Central memory CD8-positive, alpha-beta T cell (primary cell): ENCODE measurements at regions not wholly inside any gene's neighbourhood (a gene's known extent, or its start where the extent isn't known, plus 50 kb on each side); places are given as distances from the start of the nearest gene placed in this dataset.

Experiments used
- ATAC-seq: fragments of 150-1000 bp; cut with Tn5 transposase; replicated peaks from 2 replicates; pipeline ENCODE4 v1.10.0; 2022; ENCODE audit warnings: mild to moderate bottlenecking, moderate FRiP score, moderate number of reproducible peaks; ENCODE audit not compliant: poor library complexity, severe bottlenecking; ENCODE audit errors: extremely low read depth
- DNase-seq, 2 donors: peaks; one replicate each; pipeline ENCODE4 v3.0.0; 2021; ENCODE audit warnings: low spot score in 2 of 2
- H3K27ac Mint-ChIP-seq: one replicate; pipeline ENCODE4 v1.8.0; 2022; ENCODE audit warnings: low read depth, mild to moderate bottlenecking, moderate library complexity, mixed read lengths
- H3K27me3 Mint-ChIP-seq: one replicate; pipeline ENCODE4 v1.8.0; 2022; ENCODE audit warnings: mixed read lengths
- H3K36me3 Mint-ChIP-seq: one replicate; pipeline ENCODE4 v1.8.0; 2022; ENCODE audit warnings: mild to moderate bottlenecking, moderate library complexity, mixed read lengths; ENCODE audit not compliant: insufficient read depth
- H3K4me1 Mint-ChIP-seq: one replicate; pipeline ENCODE4 v1.8.0; 2022; ENCODE audit warnings: mixed read lengths
- H3K4me3 Mint-ChIP-seq: one replicate; pipeline ENCODE4 v1.8.0; 2022; ENCODE audit warnings: mild to moderate bottlenecking, moderate library complexity, mixed read lengths
- H3K9me3 Mint-ChIP-seq: one replicate; pipeline ENCODE4 v1.8.0; 2022; ENCODE audit warnings: mixed read lengths

- Mint-ChIP-seq H3K27me3 (peaks cover 81% of the 10 kb centered on the region), H3K27ac (no peak overlapping the region), H3K36me3 (no peaks in the 10 kb centered on the region), H3K4me1 (no peaks in the 10 kb centered on the region), H3K9me3 (no peaks in the 10 kb centered on the region), H3K4me3 (no peak overlapping the region)
- ATAC-seq (no peak), DNase-seq (no peak)
Observed at GRCh38 chr20:48482790-48483189, 345.0 kb downstream of the PREX1 start.

DNA sequence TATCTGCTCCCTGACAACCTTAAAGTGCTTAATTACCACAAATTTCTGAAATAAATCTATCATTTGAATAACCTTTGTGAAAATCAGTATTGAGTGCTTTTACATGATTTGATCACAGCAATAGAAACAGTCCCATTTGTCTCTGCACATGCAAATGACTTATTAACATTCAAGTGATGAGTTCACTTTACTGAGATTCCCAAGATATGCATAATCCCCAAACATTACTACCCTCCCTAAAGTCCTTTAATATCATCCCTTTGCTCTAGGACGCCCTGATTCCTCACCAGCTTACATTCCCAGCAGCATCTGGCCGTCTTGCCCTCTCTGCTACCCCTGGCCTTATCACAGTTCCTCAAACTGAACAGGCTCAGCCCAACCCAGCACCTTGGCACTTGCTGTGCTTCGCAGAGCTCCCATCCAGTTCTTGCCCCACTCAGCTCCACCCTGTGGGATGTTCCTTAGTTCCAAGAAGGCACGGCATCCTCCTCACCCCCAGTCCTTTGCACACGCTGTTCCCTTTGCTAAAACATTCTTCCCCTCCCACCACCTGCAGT, 347.5 kb downstream of the PREX1 start:
- Mint-ChIP-seq H3K27ac (no peak overlapping the region), H3K36me3 (peaks cover 3% of the 10 kb centered on the region), H3K4me1 (no peaks in the 10 kb centered on the region), H3K27me3 (peaks cover 56% of the 10 kb centered on the region), H3K9me3 (no peaks in the 10 kb centered on the region), H3K4me3 (no peak overlapping the region)
- ATAC-seq = no peak
- no peak for DNase-seq

- ATAC-seq (no peak), DNase-seq (no peak)
- Mint-ChIP-seq H3K4me3 (no peak overlapping the region), H3K36me3 (peaks cover 3% of the 10 kb centered on the region), H3K9me3 (no peaks in the 10 kb centered on the region), H3K4me1 (no peaks in the 10 kb centered on the region), H3K27me3 (peaks cover 46% of the 10 kb centered on the region), H3K27ac (no peak overlapping the region)
Observed at GRCh38 chr20:48478806-48479585, 348.8 kb downstream of the PREX1 start.

GRCh38 chr20:48478370-48478769, 349.4 kb downstream of the PREX1 start:
- Mint-ChIP-seq H3K36me3 (peaks cover 3% of the 10 kb centered on the region), H3K9me3 (no peaks in the 10 kb centered on the region), H3K4me3 (no peak overlapping the region), H3K27ac (no peak overlapping the region), H3K27me3 (peaks cover 46% of the 10 kb centered on the region), H3K4me1 (no peaks in the 10 kb centered on the region)
- DNase-seq = no peak
- ATAC-seq = no peak

GRCh38 chr20:48476854-48477253, 350.9 kb downstream of the PREX1 start:
- H3K27ac Mint-ChIP-seq = no peak overlapping the region
- no peak for ATAC-seq
- no peaks in the 10 kb centered on the region for H3K4me1 Mint-ChIP-seq
- H3K36me3 Mint-ChIP-seq = peaks cover 3% of the 10 kb centered on the region
- peaks cover 32% of the 10 kb centered on the region for H3K27me3 Mint-ChIP-seq
- H3K9me3 Mint-ChIP-seq = no peaks in the 10 kb centered on the region
- no peak overlapping the region for H3K4me3 Mint-ChIP-seq
- DNase-seq = no peak

GRCh38 chr20:48474022-48474421, 353.8 kb downstream of the PREX1 start:
- Mint-ChIP-seq H3K36me3 (peaks cover 3% of the 10 kb centered on the region), H3K4me1 (no peaks in the 10 kb centered on the region), H3K9me3 (no peaks in the 10 kb centered on the region), H3K27me3 (peaks cover 4% of the 10 kb centered on the region), H3K27ac (no peak overlapping the region), H3K4me3 (no peak overlapping the region)
- no peak for ATAC-seq
- DNase-seq = no peak

- Mint-ChIP-seq H3K9me3 (no peaks in the 10 kb centered on the region), H3K36me3 (peaks cover 4% of the 10 kb centered on the region), H3K27me3 (no peaks in the 10 kb centered on the region), H3K27ac (no peak overlapping the region), H3K4me1 (no peaks in the 10 kb centered on the region), H3K4me3 (no peak overlapping the region)
- DNase-seq (no peak), ATAC-seq (no peak)
Observed at GRCh38 chr20:48471759-48472408, 355.9 kb downstream of the PREX1 start.

DNA sequence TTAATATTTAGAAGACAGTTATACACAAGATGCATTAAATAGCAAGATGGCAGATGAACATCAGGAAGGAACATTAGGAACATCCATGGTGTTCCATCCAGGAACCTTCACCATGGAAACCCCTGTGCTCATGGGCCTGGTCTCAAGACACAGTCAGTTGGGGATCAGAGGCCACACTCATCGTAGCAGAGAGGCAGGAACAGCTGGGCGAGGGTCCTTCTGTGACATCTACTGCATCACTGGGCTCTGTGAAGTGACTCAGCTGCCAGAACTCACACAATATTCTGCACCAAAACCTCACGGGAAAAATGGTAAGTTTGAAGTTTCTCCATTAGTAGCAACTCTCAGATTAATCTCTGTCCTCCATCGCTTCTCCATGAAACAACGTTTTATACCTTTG, 356.6 kb downstream of the PREX1 start:
- ATAC-seq = no peak
- Mint-ChIP-seq H3K4me1 (no peaks in the 10 kb centered on the region), H3K4me3 (no peak overlapping the region), H3K36me3 (peaks cover 3% of the 10 kb centered on the region), H3K27me3 (no peaks in the 10 kb centered on the region), H3K27ac (no peak overlapping the region), H3K9me3 (no peaks in the 10 kb centered on the region)
- no peak for DNase-seq

GRCh38 chr20:48470141-48470540, 357.7 kb downstream of the PREX1 start:
- DNase-seq (no peak), ATAC-seq (no peak)
- H3K36me3 Mint-ChIP-seq = peaks cover 2% of the 10 kb centered on the region
- no peaks in the 10 kb centered on the region for H3K27me3 Mint-ChIP-seq
- H3K4me1 Mint-ChIP-seq = no peaks in the 10 kb centered on the region
- no peak overlapping the region for H3K27ac Mint-ChIP-seq
- H3K9me3 Mint-ChIP-seq = no peaks in the 10 kb centered on the region
- no peak overlapping the region for H3K4me3 Mint-ChIP-seq

DNA sequence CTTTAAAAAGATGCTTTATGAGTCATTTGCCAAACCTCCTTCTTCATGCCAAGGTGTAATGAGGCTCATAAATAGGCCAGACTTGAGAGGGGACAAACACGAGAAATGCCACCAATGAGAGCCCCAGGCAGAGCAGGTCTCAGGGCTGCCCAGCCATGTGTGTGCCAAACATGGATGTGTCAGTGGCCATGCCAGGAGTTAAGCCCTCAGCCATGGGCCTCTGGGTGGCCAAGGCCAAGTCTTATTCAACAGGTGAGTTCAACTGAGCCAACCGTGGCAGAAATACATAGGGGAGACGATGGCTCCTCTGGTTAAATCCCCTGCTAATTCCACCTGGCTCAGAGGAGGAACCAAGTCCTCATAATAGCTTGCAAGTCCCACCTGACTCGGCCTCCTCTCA, 358.8 kb downstream of the PREX1 start:
- DNase-seq = no peak
- Mint-ChIP-seq H3K4me3 (no peak overlapping the region), H3K27me3 (no peaks in the 10 kb centered on the region), H3K36me3 (peaks cover 2% of the 10 kb centered on the region), H3K4me1 (no peaks in the 10 kb centered on the region), H3K9me3 (no peaks in the 10 kb centered on the region), H3K27ac (no peak overlapping the region)
- no peak for ATAC-seq

GRCh38 chr20:48468571-48468970, 359.2 kb downstream of the PREX1 start:
- peaks cover 2% of the 10 kb centered on the region for H3K36me3 Mint-ChIP-seq
- no peaks in the 10 kb centered on the region for H3K9me3 Mint-ChIP-seq
- ATAC-seq = no peak
- H3K27ac Mint-ChIP-seq = no peak overlapping the region
- no peaks in the 10 kb centered on the region for H3K4me1 Mint-ChIP-seq
- H3K27me3 Mint-ChIP-seq = peaks cover 4% of the 10 kb centered on the region
- DNase-seq = no peak
- H3K4me3 Mint-ChIP-seq = no peak overlapping the region

- H3K4me1 Mint-ChIP-seq = no peaks in the 10 kb centered on the region
- no peak overlapping the region for H3K4me3 Mint-ChIP-seq
- peaks cover 12% of the 10 kb centered on the region for H3K27me3 Mint-ChIP-seq
- peaks cover 2% of the 10 kb centered on the region for H3K36me3 Mint-ChIP-seq
- ATAC-seq (no peak), DNase-seq (no peak)
- H3K9me3 Mint-ChIP-seq = no peaks in the 10 kb centered on the region
- no peak overlapping the region for H3K27ac Mint-ChIP-seq
Observed at GRCh38 chr20:48467622-48468021, 360.2 kb downstream of the PREX1 start.

GRCh38 chr20:48465271-48465670, 362.5 kb downstream of the PREX1 start:
- Mint-ChIP-seq H3K4me3 (no peak overlapping the region), H3K4me1 (no peaks in the 10 kb centered on the region), H3K9me3 (no peaks in the 10 kb centered on the region), H3K27me3 (peaks cover 12% of the 10 kb centered on the region), H3K36me3 (peaks cover 2% of the 10 kb centered on the region), H3K27ac (no peak overlapping the region)
- ATAC-seq = no peak
- DNase-seq = no peak
